ENCODE measurements at regions not wholly inside any gene's neighbourhood (a gene's known extent, or its start where the extent isn't known, plus 50 kb on each side); places are given as distances from the start of the nearest gene placed in this dataset.

GRCh38 chr12:40597133-40597532 lies 95.1 kb upstream of the CNTN1 start:
- no peak for ATAC-seq
- H3K4me3 ChIP-seq, result no peak overlapping the region
- H3F3A ChIP-seq (replicated peaks; ENCODE audit: low read depth), result no peaks in the 10 kb centered on the region

More at GRCh38 chr12:40597133-40597532, 95.1 kb upstream of the CNTN1 start:
- H3K4me1 Mint-ChIP-seq, result no peaks in the 10 kb centered on the region
- no peak overlapping the region for H3K4me3 Mint-ChIP-seq
- no peak overlapping the region for H3K4me2 ChIP-seq
- H3K27me3 Mint-ChIP-seq (ENCODE audit: insufficient read depth, low read depth, poor library complexity), result no peaks in the 10 kb centered on the region
- H3K9me2 ChIP-seq (ENCODE audit: insufficient read depth), result no peaks in the 10 kb centered on the region; the same call in 1 of the 2 replicates
- DNase-seq (ENCODE audit: low spot score), result no peak
- no peaks in the 10 kb centered on the region for H3K79me2 ChIP-seq (replicated peaks; ENCODE audit: insufficient read depth)
- no peaks in the 10 kb centered on the region for H3K36me3 ChIP-seq (ENCODE audit: insufficient read depth)
- no peak overlapping the region for H2AFZ ChIP-seq
- H3K27ac Mint-ChIP-seq, result no peak overlapping the region
- H3K27me3 ChIP-seq (ENCODE audit: insufficient read depth), result no peaks in the 10 kb centered on the region
- H4K20me1 ChIP-seq (replicated peaks; ENCODE audit: insufficient read depth), result no peaks in the 10 kb centered on the region
- H3K27ac ChIP-seq (ENCODE audit: low read depth), result no peak overlapping the region
- no peaks in the 10 kb centered on the region for H3K4me1 ChIP-seq (ENCODE audit: insufficient read depth)
- H3K36me3 Mint-ChIP-seq (ENCODE audit: low read depth), result no peaks in the 10 kb centered on the region
- no peak for TF ChIP-seq EZH2phosphoT487 (IDR thresholded peaks at IDR 0.05; ENCODE audit: unreplicated experiment)
- no peak for TF ChIP-seq ETS1 (IDR thresholded peaks at IDR 0.05)
- no peak for TF ChIP-seq STAT1 (IDR thresholded peaks at IDR 0.05; ENCODE audit: unreplicated experiment)
- no peak for TF ChIP-seq EZH2 (IDR thresholded peaks at IDR 0.05; ENCODE audit: low read depth, unreplicated experiment)
- no peak for TF ChIP-seq ZNF331 (CRISPR knock-in tag; IDR thresholded peaks at IDR 0.05; ENCODE audit: low read depth)
- no peak for TF ChIP-seq ZNF462 (CRISPR knock-in tag; IDR thresholded peaks at IDR 0.05)
- no peak for TF ChIP-seq REST (IDR thresholded peaks at IDR 0.05; ENCODE audit: unreplicated experiment)
- TF ChIP-seq CREB1 (CRISPR knock-in tag; IDR thresholded peaks at IDR 0.05; ENCODE audit: low read depth), result no peak
- no peak for TF ChIP-seq CTCF (conservative IDR thresholded peaks at IDR 0.05; ENCODE audit: low read depth in 2 of 2)
- TF ChIP-seq ZNF114 (CRISPR knock-in tag; IDR thresholded peaks at IDR 0.05), result no peak
- no peak for TF ChIP-seq JUNB (IDR thresholded peaks at IDR 0.05; ENCODE audit: unreplicated experiment)
- no peak for TF ChIP-seq POLR2AphosphoS5 (IDR thresholded peaks at IDR 0.05; ENCODE audit: low read depth)
- TF ChIP-seq NANOG (IDR thresholded peaks at IDR 0.05; ENCODE audit: borderline replicate concordance), result no peak
- no peaks in the 10 kb centered on the region for H3K9me3 Mint-ChIP-seq

All from GM23338 (cell line).